GM23248 (cell line): ENCODE measurements at regions not wholly inside any gene's neighbourhood (a gene's known extent, or its start where the extent isn't known, plus 50 kb on each side); places are given as distances from the start of the nearest gene placed in this dataset.

Source experiments
- EZH2 ChIP-seq: fragments of 200-600 bp; sonication (generic); IDR thresholded peaks from 2 replicates; pipeline ENCODE4 v1.6.1; 2018; ENCODE audit warnings: antibody characterized with exemption, mild to moderate bottlenecking; ENCODE audit not compliant: insufficient read depth, poor library complexity, severe bottlenecking
- EZH2phosphoT487 ChIP-seq: fragments of 200-600 bp; sonication (generic); IDR thresholded peaks from 2 replicates; pipeline ENCODE4 v1.6.1; 2018; ENCODE audit warnings: antibody characterized with exemption, moderate library complexity, mild to moderate bottlenecking, low read depth; ENCODE audit not compliant: insufficient read depth

- TF ChIP-seq EZH2 (no peak), EZH2phosphoT487 (no peak)
Measured at GRCh38 chr11:97254790-97255189, 865.0 kb downstream of the JRKL start.
